Vagina (tissue), 2 donors: ENCODE measurements at regions not wholly inside any gene's neighbourhood (a gene's known extent, or its start where the extent isn't known, plus 50 kb on each side); places are given as distances from the start of the nearest gene placed in this dataset.
"Not testable (repeated sequence)": the region's sequence is repeated elsewhere in the genome, so short reads cannot be mapped to it uniquely, and the experiment has no call there.

Source experiments
- CTCF ChIP-seq, 3 experiments: fragments of 450-650 bp in 2 of 3; fragments of 200-600 bp in 1 of 3; sonication (generic) in 1 of 3; IDR thresholded peaks; one replicate each; pipeline ENCODE4 v1.5.1; 2017 to 2019; ENCODE audit warnings: antibody characterized with exemption in 3 of 3, mild to moderate bottlenecking in 2 of 3, moderate library complexity in 2 of 3
- POLR2A ChIP-seq, 2 donors: fragments of 450-650 bp; IDR thresholded peaks; one replicate each; pipeline ENCODE4 v1.6.1; 2017; ENCODE audit warnings: antibody characterized with exemption in 2 of 2, mild to moderate bottlenecking in 2 of 2, moderate library complexity in 2 of 2
- POLR2AphosphoS5 ChIP-seq, 2 donors: sonication (generic); formaldehyde crosslinking; IDR thresholded peaks; one replicate each; pipeline ENCODE4 v1.9.0; 2017; ENCODE audit warnings: antibody characterized with exemption in 2 of 2, mild to moderate bottlenecking in 2 of 2, low read depth in 1 of 2; ENCODE audit not compliant: insufficient read depth in 1 of 2

- TF ChIP-seq CTCF (IDR thresholded peaks at IDR 0.05); POLR2A (IDR thresholded peaks at IDR 0.05); POLR2AphosphoS5 (IDR thresholded peaks at IDR 0.05; ENCODE audit: insufficient read depth in 1 of 2, low read depth in 1 of 2): not testable (repeated sequence)
These were observed 538.9 kb downstream of the FRK start for GRCh38 chr6:115521747-115522146.
